Adrenal gland (tissue), 5 donors: ENCODE measurements at regions not wholly inside any gene's neighbourhood (a gene's known extent, or its start where the extent isn't known, plus 50 kb on each side); places are given as distances from the start of the nearest gene placed in this dataset.

Source experiments
- CTCF ChIP-seq, 6 experiments: fragments of 450-650 bp in 4 of 6; fragments of 200-600 bp in 2 of 6; sonication (generic) in 1 of 6; IDR thresholded peaks; 1 replicate in 5 of 6; 2 replicates in 1 of 6; pipeline versions ENCODE4 v1.5.1 to v1.8.0; 2016 to 2021; ENCODE audit warnings: antibody characterized with exemption in 6 of 6, mild to moderate bottlenecking in 2 of 6, moderate library complexity in 1 of 6
- POLR2A ChIP-seq, 2 donors: fragments of 450-650 bp; IDR thresholded peaks; one replicate each; pipeline ENCODE4 v1.6.1; 2017; ENCODE audit warnings: antibody characterized with exemption in 2 of 2, mild to moderate bottlenecking in 2 of 2, moderate library complexity in 1 of 2
- donor health status: DM: no; HTN: no; CAD: no.

GRCh38 chr19:32164384-32164992, 180.9 kb upstream of the ZNF507 start:
- TF ChIP-seq POLR2A (IDR thresholded peaks at IDR 0.05) = no peak
- TF ChIP-seq CTCF (IDR thresholded peaks at IDR 0.05) = no peak
